COLO668 (cell line): ENCODE measurements at regions not wholly inside any gene's neighbourhood (a gene's known extent, or its start where the extent isn't known, plus 50 kb on each side); places are given as distances from the start of the nearest gene placed in this dataset.

Source experiments
- DNase-seq: peaks from one replicate; lab custom pipeline; 2025; ENCODE audit not compliant: unreplicated experiment; lab: John Stamatoyannopoulos, UW

GRCh38 chr20:4070323-4071177 lies 55.2 kb upstream of the RNF24 start:
- no peak for DNase-seq

- no peak for DNase-seq
Measured at GRCh38 chr20:4069751-4070150, 54.4 kb upstream of the RNF24 start.

DNA sequence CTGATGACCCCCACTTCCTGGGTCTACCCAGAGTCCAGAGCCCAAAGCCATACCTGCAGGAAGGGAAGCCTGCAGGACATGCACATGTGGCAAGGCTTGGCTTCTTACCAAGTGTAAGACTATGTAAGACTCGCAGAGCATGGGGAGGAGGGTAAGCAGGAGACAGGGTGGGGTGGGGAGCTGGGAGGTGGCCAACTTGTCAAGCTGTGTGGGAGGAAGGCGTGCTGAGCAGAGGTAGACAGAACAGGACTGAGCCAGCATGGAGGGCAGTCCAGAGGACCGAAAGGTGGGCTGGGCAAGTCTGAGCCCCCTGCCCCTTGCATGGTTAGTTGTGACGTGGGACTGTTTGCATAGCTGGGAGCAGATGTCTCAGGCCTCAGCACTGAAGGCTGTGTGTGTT lies 53.4 kb upstream of the RNF24 start:
- DNase-seq: no peak

GRCh38 chr20:4067600-4068261 lies 52.4 kb upstream of the RNF24 start:
- no peak for DNase-seq

GRCh38 chr20:4066551-4066950 lies 51.2 kb upstream of the RNF24 start:
- DNase-seq: no peak

DNA sequence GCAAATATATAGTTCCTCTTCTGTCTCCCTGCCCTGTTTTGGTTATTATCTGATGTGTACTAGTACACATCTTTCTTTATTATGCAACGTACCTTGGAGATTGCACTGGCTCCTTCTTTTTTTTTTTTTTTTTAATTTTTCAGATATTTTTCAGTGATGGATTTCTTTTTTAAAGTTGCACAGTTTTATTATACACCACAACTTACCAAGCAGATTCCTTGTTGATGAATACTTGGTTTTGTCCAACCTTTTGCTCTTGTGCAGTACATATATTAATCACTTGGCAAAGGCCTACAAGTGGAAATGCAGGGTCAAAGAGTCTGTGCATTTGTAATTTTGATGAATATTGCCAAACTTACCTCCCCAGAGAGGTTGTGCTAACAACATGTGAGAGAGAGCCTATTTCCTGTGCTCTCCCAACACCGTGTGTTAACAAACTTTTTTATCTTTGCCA lies 50.1 kb upstream of the RNF24 start:
- DNase-seq: no peak
